GM12875 (cell line): ENCODE measurements at regions not wholly inside any gene's neighbourhood (a gene's known extent, or its start where the extent isn't known, plus 50 kb on each side); places are given as distances from the start of the nearest gene placed in this dataset.

ENCODE experiments used
- H3K4me3 ChIP-seq: one replicate; pipeline ENCODE4 v1.5.1; 2011; ENCODE audit warnings: low read depth, low read length, control low read depth
- TF ChIP-seq, protein P1 (sequence below): IDR thresholded peaks from 2 replicates; pipeline ENCODE4 v1.5.1; 2011; ENCODE audit warnings: low read depth, mild to moderate bottlenecking, control low read depth, inconsistent platforms, low read length, moderate library complexity, borderline replicate concordance; ENCODE audit not compliant: insufficient read depth

DNA sequence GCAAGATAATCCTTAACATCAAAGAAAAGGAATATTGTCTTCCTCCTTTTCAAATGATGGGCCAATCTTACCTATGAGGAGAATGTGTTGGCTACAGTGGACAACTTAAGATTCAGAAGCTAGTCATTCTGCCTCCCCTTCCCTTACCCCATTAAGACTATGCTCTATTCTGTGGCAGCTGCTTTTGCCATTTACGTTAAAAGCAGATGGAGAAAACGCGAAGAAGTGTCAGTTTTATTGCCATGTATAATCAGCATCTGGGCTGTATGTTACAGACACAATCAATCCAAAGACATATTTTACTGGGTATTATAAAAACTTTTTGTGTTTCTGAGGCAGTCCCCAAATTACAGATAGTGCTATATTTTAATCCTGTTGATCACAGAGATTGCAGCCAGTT, 196.1 kb upstream of the PACRGL start:
- H3K4me3 ChIP-seq: no peak overlapping the region
- TF ChIP-seq, protein P1, sequence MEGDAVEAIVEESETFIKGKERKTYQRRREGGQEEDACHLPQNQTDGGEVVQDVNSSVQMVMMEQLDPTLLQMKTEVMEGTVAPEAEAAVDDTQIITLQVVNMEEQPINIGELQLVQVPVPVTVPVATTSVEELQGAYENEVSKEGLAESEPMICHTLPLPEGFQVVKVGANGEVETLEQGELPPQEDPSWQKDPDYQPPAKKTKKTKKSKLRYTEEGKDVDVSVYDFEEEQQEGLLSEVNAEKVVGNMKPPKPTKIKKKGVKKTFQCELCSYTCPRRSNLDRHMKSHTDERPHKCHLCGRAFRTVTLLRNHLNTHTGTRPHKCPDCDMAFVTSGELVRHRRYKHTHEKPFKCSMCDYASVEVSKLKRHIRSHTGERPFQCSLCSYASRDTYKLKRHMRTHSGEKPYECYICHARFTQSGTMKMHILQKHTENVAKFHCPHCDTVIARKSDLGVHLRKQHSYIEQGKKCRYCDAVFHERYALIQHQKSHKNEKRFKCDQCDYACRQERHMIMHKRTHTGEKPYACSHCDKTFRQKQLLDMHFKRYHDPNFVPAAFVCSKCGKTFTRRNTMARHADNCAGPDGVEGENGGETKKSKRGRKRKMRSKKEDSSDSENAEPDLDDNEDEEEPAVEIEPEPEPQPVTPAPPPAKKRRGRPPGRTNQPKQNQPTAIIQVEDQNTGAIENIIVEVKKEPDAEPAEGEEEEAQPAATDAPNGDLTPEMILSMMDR: no peak

DNA sequence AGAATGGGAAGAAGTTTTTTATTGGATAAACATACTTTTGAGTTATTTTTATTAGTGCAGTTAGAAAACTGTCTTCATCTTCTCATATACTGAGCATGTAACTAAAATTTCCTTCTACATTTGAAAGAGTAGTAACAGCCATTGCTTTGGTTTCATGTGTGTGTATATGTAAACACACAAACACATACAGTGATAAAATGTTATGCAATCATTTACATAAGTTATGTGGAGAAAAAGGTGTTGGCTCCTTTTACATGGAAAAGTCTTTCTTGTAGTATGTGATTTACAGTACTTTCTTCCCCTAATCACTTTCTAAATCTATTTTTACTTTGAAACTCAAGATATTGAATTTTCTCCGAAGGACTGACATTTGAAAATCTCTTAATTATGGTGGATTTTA, 194.3 kb upstream of the PACRGL start:
- no peak overlapping the region for H3K4me3 ChIP-seq
- TF ChIP-seq, protein P1: no peak

DNA sequence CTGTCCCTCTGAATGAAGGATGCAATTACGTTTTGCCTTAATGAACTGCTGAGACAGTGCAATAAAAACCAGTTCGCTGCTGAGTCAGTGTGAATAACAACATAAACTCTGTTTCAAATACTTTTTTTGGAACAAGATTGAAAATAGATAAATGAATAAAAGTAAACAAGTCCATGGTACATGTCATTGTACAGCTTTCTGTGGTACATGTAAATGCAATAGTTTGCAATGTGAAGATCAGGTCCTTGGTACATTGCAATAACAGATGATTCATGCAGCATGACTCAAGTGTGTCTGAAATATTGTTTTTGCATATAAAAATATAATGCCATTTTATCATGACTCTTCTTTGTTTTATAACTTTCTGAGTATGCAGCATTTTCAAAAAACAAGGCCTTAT, 193.4 kb upstream of the PACRGL start:
- H3K4me3 ChIP-seq: no peak overlapping the region
- TF ChIP-seq, protein P1: no peak

DNA sequence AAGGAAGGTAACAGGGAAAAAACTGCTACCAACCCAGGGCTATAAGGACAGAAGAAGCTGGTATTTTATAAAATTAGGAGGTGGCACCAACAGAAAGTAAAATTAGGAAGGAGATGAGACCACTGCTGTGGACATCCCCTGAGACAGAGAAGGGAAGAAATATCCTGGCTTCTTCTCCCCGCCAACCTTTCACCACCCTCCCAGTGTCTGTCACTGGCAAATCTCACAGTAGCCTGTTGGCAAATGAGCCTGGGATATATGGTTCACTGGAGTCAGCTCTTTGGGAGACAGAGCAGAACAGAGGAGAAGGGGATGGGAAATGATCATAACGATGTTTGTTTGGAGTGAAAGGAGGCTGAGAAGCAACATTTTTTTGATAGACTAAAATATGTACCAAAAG, 190.9 kb upstream of the PACRGL start:
- H3K4me3 ChIP-seq: no peak overlapping the region
- TF ChIP-seq, protein P1: no peak

DNA sequence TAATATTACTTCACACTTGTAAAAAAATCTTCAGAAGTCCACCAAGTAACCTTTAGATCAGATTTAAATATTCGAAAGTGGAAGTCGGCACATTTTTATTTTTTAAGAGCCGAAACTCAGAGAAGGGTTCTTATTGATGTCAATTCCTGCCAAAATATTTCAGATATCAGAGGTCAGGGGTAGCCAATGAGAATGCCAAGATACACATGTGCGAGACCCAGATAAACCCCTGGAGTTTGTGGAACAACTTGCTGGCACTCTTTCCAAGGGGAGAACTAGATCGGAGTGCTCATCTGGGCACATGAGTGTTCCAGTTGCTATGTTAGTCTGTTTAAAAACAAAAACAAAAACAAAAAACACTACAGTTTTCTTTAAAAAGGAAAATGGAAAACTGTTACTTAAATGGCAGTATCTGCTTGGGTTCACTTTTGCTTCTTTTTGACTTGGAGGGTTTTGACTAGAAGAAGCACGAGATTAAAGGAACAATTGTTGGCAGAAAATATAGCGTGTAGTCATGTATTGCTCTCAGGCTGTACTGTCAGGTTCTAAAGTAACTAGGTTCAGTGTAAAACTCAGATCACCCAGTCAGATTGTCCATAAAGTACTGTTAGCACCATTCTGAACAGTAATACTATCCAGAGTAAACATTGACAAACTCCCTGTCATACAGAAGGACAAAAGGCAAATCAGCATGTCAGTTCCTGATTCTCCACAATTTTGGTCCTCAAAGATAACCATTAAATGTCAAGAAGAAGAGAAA, 188.0 kb upstream of the PACRGL start:
- TF ChIP-seq, protein P1: no peak
- no peak overlapping the region for H3K4me3 ChIP-seq

DNA sequence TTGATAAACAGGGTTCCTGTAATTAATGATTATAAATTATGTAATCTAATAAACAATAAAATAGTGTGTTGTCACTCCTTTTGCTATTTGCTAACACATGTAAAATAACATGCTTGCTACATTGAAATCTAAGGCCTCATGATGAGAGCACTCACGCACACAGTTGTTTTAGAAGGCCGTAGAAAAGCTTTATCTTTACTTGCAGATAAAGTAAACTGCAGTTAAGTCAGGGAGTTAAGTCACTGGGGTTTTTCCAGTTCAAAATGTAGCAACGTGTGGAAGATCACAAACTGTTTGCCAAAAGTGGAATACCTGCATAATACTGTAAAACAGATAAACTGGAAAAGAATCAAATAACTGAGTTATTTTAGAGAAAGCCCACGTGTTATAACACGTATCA, 187.3 kb upstream of the PACRGL start:
- TF ChIP-seq, protein P1: no peak
- no peak overlapping the region for H3K4me3 ChIP-seq

DNA sequence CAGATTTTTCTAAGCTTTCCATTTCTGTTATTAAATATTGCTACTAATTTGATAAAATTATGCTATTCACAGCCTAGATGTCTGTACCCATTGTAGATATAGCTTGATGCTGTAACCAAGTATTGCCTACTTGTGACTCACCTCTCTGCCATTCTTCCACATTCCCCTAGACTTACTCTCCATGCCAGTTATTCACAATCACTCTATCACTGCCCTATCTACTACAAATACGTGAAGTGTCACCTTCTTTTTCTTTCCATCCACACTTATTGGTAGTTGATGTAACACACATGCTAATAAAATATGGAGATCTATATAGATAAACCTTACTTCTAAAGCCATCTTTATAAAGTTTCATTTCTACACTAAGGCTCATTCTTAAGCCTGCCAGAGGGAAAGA, 179.4 kb upstream of the PACRGL start:
- TF ChIP-seq, protein P1: no peak

More for the DNA sequence above, 179.4 kb upstream of the PACRGL start:
- no peak overlapping the region for H3K4me3 ChIP-seq
